CD14-positive monocyte (primary cell): ENCODE measurements at regions not wholly inside any gene's neighbourhood (a gene's known extent, or its start where the extent isn't known, plus 50 kb on each side); places are given as distances from the start of the nearest gene placed in this dataset.

Experiments used
- DNase-seq, 3 donors: peaks; one replicate each; pipeline ENCODE4 v3.0.0-alpha.2; 2011 to 2022
- H2AFZ ChIP-seq: 2 replicates; pipeline ENCODE4 v1.6.0; 2012; ENCODE audit warnings: mild to moderate bottlenecking, low read depth, low read length, inconsistent platforms; ENCODE audit not compliant: insufficient read depth, poor library complexity, severe bottlenecking
- H3K27ac ChIP-seq, 2 donors: 1 replicate in 1 of 2; 2 replicates in 1 of 2; pipeline ENCODE4 v1.5.1; 2012 to 2013; ENCODE audit warnings: low read length in 2 of 2, control low read depth in 1 of 2, inconsistent platforms in 1 of 2, low read depth in 1 of 2, mild to moderate bottlenecking in 1 of 2
- H3K27me3 ChIP-seq, 2 donors: one replicate each; pipeline versions ENCODE4 v1.6.0 to v1.6.1; 2011 to 2013; ENCODE audit warnings: low read length in 2 of 2; ENCODE audit not compliant: control insufficient read depth in 2 of 2, insufficient read depth in 2 of 2
- H3K36me3 ChIP-seq, 2 donors: replicated peaks in 1 of 2; 1 replicate in 1 of 2; 2 replicates in 1 of 2; pipeline versions ENCODE4 v1.5.1 to v1.6.1; 2012 to 2013; ENCODE audit warnings: low read length in 2 of 2, control low read depth in 1 of 2, inconsistent platforms in 1 of 2, mild to moderate bottlenecking in 1 of 2; ENCODE audit not compliant: insufficient read depth in 2 of 2, control insufficient read depth in 1 of 2
- H3K4me1 ChIP-seq, 2 donors: 1 replicate in 1 of 2; 2 replicates in 1 of 2; pipeline versions ENCODE4 v1.5.1 to v1.6.1; 2012 to 2013; ENCODE audit warnings: low read length in 2 of 2, control low read depth in 1 of 2, inconsistent platforms in 1 of 2, mild to moderate bottlenecking in 1 of 2, moderate library complexity in 1 of 2; ENCODE audit not compliant: insufficient read depth in 2 of 2, control insufficient read depth in 1 of 2
- H3K4me2 ChIP-seq: replicated peaks from 2 replicates; pipeline ENCODE3; 2012; ENCODE audit warnings: low read length, moderate library complexity, mild to moderate bottlenecking; ENCODE audit not compliant: poor library complexity, severe bottlenecking; ENCODE audit errors: extremely low read depth
- H3K4me3 ChIP-seq, 3 experiments: fragments of 200-600 bp in 1 of 3; sonication (generic) in 1 of 3; replicated peaks in 1 of 3; 1 replicate in 2 of 3; 2 replicates in 1 of 3; pipeline ENCODE4 v1.5.1; 2011 to 2013; ENCODE audit warnings: low read length in 3 of 3, mild to moderate bottlenecking in 3 of 3, control low read depth in 2 of 3, low read depth in 2 of 3, inconsistent platforms in 1 of 3, moderate library complexity in 1 of 3
- H3K79me2 ChIP-seq: 2 replicates; pipeline ENCODE4 v1.6.0; 2012; ENCODE audit warnings: mild to moderate bottlenecking, control low read depth, inconsistent platforms, low read length, moderate library complexity; ENCODE audit not compliant: insufficient read depth
- H3K9ac ChIP-seq: 2 replicates; pipeline ENCODE4 v1.6.0; 2017; ENCODE audit warnings: low read length, mild to moderate bottlenecking; ENCODE audit not compliant: insufficient read depth, poor library complexity, severe bottlenecking
- H3K9me3 ChIP-seq, 2 donors: replicated peaks in 1 of 2; 1 replicate in 1 of 2; 2 replicates in 1 of 2; pipeline versions ENCODE4 v1.5.1 to v1.6.1; 2012 to 2013; ENCODE audit warnings: low read length in 2 of 2, control low read depth in 1 of 2; ENCODE audit not compliant: control insufficient read depth in 1 of 2, insufficient read depth in 1 of 2
- H4K20me1 ChIP-seq: 2 replicates; pipeline ENCODE4 v1.6.0; 2012; ENCODE audit warnings: mild to moderate bottlenecking, low read length, control low read depth, moderate library complexity; ENCODE audit not compliant: insufficient read depth
- H3K27ac Mint-ChIP-seq, 7 donors: one replicate each; pipeline ENCODE4 v1.8.0; 2020; ENCODE audit warnings: mild to moderate bottlenecking in 7 of 7, mixed read lengths in 7 of 7, moderate library complexity in 6 of 7, inconsistent platforms in 2 of 7
- H3K27me3 Mint-ChIP-seq, 3 donors: one replicate each; pipeline ENCODE4 v1.8.0; 2021 to 2022; ENCODE audit warnings: low read depth in 3 of 3, mild to moderate bottlenecking in 3 of 3, mixed read lengths in 3 of 3, moderate library complexity in 3 of 3, inconsistent platforms in 1 of 3
- H3K36me3 Mint-ChIP-seq, 2 donors: one replicate each; pipeline ENCODE4 v1.8.0; 2020; ENCODE audit warnings: mixed read lengths in 2 of 2, inconsistent platforms in 1 of 2, mild to moderate bottlenecking in 1 of 2
- H3K4me1 Mint-ChIP-seq: one replicate; pipeline ENCODE4 v1.8.0; 2020; ENCODE audit warnings: mild to moderate bottlenecking, mixed read lengths
- H3K4me3 Mint-ChIP-seq, 2 donors: one replicate each; pipeline ENCODE4 v1.8.0; 2020; ENCODE audit warnings: mild to moderate bottlenecking in 2 of 2, mixed read lengths in 2 of 2, moderate library complexity in 1 of 2
- H3K9me3 Mint-ChIP-seq, 7 donors: one replicate each; pipeline ENCODE4 v1.8.0; 2020 to 2022; ENCODE audit warnings: mixed read lengths in 7 of 7, mild to moderate bottlenecking in 6 of 7, moderate library complexity in 6 of 7, inconsistent platforms in 2 of 7
- WGBS: methylation state at CpG from one replicate; pipeline ENCODE4 v1.1.5; 2013; ENCODE audit warnings: missing lambda C conversion rate; ENCODE audit not compliant: insufficient coverage; 5-methylcytosine and 5-hydroxymethylcytosine counted together
- intact Hi-C, 2 donors: fragments of 100-400 bp; cut with micrococcal nuclease; formaldehyde crosslinking; loops; one replicate each; pipeline versions ENCODE4 v1.15.0 to v1.15.1; 2023
- TF ChIP-seq, protein P1 (sequence below): fragments of 200-600 bp; IDR thresholded peaks from one replicate; pipeline ENCODE4 v1.8.0; 2022; ENCODE audit warnings: antibody characterized with exemption, mild to moderate bottlenecking

DNA sequence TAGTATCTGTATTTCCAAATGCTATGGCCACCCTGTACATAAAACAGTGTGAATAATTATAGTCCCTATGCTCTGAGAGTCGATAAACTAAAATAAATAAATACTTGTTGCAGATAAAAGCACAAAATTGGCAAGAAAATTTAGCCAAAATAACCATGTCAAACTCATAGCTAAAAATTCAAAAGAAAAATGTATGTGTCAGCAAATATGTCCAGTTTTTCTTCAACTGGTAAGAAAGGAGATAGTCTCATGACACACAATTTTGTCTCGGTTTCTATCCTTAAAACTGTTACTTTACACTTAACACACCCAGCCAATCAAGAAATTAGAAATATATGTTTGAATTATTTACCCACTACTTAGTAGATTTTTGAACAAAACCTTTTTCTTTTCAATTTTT is 145.6 kb upstream of the FSCB start:
- intact Hi-C loops: no loop called here
- no peaks in the 10 kb centered on the region for H3K4me1 Mint-ChIP-seq
- Histone ChIP-seq H3K79me2 (no peaks in the 10 kb centered on the region), H3K36me3 (no peaks in the 10 kb centered on the region), H3K4me2 (no peak overlapping the region), H2AFZ (no peak overlapping the region), H3K9ac (no peak overlapping the region), H3K27ac (no peak overlapping the region), H3K27me3 (no peaks in the 10 kb centered on the region), H3K4me3 (no peak overlapping the region), H3K4me1 (no peaks in the 10 kb centered on the region), H3K9me3 (peaks cover 7 to 14% of the 10 kb centered on the region in 2 donors), H4K20me1 (no peaks in the 10 kb centered on the region)
- no peaks in the 10 kb centered on the region for H3K36me3 Mint-ChIP-seq
- no peak for DNase-seq
- H3K4me3 Mint-ChIP-seq: no peak overlapping the region
- no CpG with 5 or more reads among the region's 2 CpGs for WGBS
- no peak overlapping the region for H3K27ac Mint-ChIP-seq
- TF ChIP-seq, protein P1, sequence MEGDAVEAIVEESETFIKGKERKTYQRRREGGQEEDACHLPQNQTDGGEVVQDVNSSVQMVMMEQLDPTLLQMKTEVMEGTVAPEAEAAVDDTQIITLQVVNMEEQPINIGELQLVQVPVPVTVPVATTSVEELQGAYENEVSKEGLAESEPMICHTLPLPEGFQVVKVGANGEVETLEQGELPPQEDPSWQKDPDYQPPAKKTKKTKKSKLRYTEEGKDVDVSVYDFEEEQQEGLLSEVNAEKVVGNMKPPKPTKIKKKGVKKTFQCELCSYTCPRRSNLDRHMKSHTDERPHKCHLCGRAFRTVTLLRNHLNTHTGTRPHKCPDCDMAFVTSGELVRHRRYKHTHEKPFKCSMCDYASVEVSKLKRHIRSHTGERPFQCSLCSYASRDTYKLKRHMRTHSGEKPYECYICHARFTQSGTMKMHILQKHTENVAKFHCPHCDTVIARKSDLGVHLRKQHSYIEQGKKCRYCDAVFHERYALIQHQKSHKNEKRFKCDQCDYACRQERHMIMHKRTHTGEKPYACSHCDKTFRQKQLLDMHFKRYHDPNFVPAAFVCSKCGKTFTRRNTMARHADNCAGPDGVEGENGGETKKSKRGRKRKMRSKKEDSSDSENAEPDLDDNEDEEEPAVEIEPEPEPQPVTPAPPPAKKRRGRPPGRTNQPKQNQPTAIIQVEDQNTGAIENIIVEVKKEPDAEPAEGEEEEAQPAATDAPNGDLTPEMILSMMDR: no peak
- peaks cover 0 to 12% (median 6%) of the 10 kb centered on the region in 7 donors for H3K9me3 Mint-ChIP-seq
- peaks cover 0 to 2% (median 0%) of the 10 kb centered on the region in 3 donors for H3K27me3 Mint-ChIP-seq

DNA sequence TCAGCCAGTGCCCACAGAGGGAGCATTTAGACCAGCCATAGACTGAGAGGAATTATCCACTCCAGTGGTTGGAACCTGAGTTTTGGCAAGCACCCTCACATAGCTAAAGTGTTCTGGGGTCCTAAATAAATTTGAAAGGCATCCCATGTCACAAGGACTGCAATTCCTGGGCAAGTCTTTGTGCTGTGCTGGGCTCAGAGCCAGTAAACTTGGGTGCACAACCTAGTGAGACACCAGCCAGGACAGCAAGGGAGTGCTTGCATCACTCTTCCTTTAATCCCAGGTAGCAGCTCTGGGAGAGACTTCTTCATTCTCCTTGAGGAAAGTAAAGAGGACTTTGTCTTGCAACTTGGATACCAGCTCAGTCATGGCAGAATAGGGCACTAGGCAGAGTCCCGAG is 142.0 kb upstream of the FSCB start:
- H3K27me3 Mint-ChIP-seq: no peaks in the 10 kb centered on the region
- no peaks in the 10 kb centered on the region for H3K27me3 ChIP-seq
- no peak overlapping the region for H3K4me3 ChIP-seq
- no peaks in the 10 kb centered on the region for H3K36me3 ChIP-seq
- no peaks in the 10 kb centered on the region for H3K79me2 ChIP-seq
- H2AFZ ChIP-seq: no peak overlapping the region
- H3K4me1 ChIP-seq: no peaks in the 10 kb centered on the region
- no CpG with 5 or more reads among the region's 1 CpG for WGBS
- H3K36me3 Mint-ChIP-seq: no peaks in the 10 kb centered on the region
- H3K27ac Mint-ChIP-seq: peak overlapping the region in 1 of 7 donors; percentile 31
- H3K4me1 Mint-ChIP-seq: no peaks in the 10 kb centered on the region
- no peaks in the 10 kb centered on the region for H4K20me1 ChIP-seq
- peaks cover 7 to 14% of the 10 kb centered on the region in 2 donors for H3K9me3 ChIP-seq
- intact Hi-C loops: no loop called here
- DNase-seq: no peak
- H3K9ac ChIP-seq: no peak overlapping the region
- H3K4me2 ChIP-seq: no peak overlapping the region
- no peak overlapping the region for H3K4me3 Mint-ChIP-seq
- H3K27ac ChIP-seq: no peak overlapping the region
- TF ChIP-seq, protein P1: no peak
- H3K9me3 Mint-ChIP-seq: peaks cover 0 to 12% (median 7%) of the 10 kb centered on the region in 7 donors
